Right cardiac atrium (tissue), 5 donors: ENCODE measurements at regions not wholly inside any gene's neighbourhood (a gene's known extent, or its start where the extent isn't known, plus 50 kb on each side); places are given as distances from the start of the nearest gene placed in this dataset.

ENCODE experiments used
- ATAC-seq, 2 donors: fragments of 200-7000 bp; cut with Tn5 transposase; one replicate each; pipeline versions ENCODE4 v1.8.0 to v1.9.1; 2020; ENCODE audit warnings: moderate library complexity in 2 of 2, mild to moderate bottlenecking in 1 of 2
- DNase-seq, 3 donors: peaks; one replicate each; pipeline ENCODE4 v3.0.0-alpha.2; 2020
- H3K27ac ChIP-seq: one replicate; pipeline ENCODE4 v1.5.1; 2013; ENCODE audit warnings: mild to moderate bottlenecking, low read length, control low read depth, moderate library complexity
- H3K27me3 ChIP-seq: one replicate; pipeline ENCODE4 v1.6.1; 2013; ENCODE audit not compliant: control insufficient read depth, insufficient read depth
- H3K4me1 ChIP-seq: one replicate; pipeline ENCODE4 v1.6.1; 2013; ENCODE audit warnings: low read length; ENCODE audit not compliant: control insufficient read depth, insufficient read depth
- H3K4me3 ChIP-seq: one replicate; pipeline ENCODE4 v1.5.1; 2013; ENCODE audit warnings: low read length, control low read depth
- H3K9me3 ChIP-seq: one replicate; pipeline ENCODE4 v1.6.1; 2013; ENCODE audit warnings: low read length; ENCODE audit not compliant: control insufficient read depth
- WGBS: extraction: QIAGEN DNeasy Blood & Tissue Kit; methylation state at CpG from one replicate; pipeline ENCODE4 v1.1.7; 2013; 5-methylcytosine and 5-hydroxymethylcytosine counted together
- intact Hi-C, 4 donors: fragments of 100-400 bp; cut with DNase I; formaldehyde crosslinking; loops; one replicate each; pipeline versions ENCODE4 v1.11.0 to v1.14.0; 2022 to 2023
- donor health status: healthy with polysubstance abuse.
- donor health status: DM: no; HTN: yes; CAD: no.
- donor health status: DM: no; HTN: no; CAD: no.
- donor health status: DM: no; HTN: yes; CAD: no; lungs with severe emphysema.
- donor health status: DM: yes; HTN: yes; CAD: no.

DNA sequence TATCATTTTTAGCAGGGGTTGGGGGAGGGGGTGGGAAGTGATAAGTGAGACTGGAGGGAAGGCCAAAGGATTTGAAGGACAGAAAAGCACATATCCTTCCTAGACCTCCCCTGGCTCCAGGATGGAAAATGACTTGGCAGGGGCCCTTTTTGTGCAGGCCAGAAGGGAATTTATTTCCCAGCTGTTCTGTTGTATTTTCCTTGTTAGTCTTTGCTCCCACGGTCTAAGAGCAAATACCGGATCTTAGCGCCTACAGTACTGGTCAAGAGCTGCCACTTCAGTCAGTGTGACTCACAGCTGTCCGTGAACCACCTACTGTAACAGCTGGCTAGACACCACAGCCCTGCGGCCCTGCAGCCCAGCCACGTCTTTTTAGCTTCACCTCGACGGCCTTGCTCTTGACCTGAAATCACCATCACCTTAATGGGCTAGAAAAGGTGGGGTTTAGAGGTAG, 51.0 kb upstream of the ERRFI1 start:
- Histone ChIP-seq H3K4me1 (peaks cover 3% of the 10 kb centered on the region), H3K27me3 (no peaks in the 10 kb centered on the region), H3K4me3 (no peak overlapping the region), H3K9me3 (no peaks in the 10 kb centered on the region), H3K27ac (peak overlapping the region; percentile 42)
- intact Hi-C loops = no loop called here
- ATAC-seq (peak; percentile 94 to 97), DNase-seq (peak; percentile 61 to 79 (median 78))
- WGBS = 30% methylated on average over 8 of the region's 8 CpGs

- H3K27ac ChIP-seq = no peak overlapping the region
- intact Hi-C loops = no loop called here
Measured at GRCh38 chr1:8076176-8076575, 50.1 kb upstream of the ERRFI1 start.

More at GRCh38 chr1:8076176-8076575, 50.1 kb upstream of the ERRFI1 start:
- H3K9me3 ChIP-seq = no peaks in the 10 kb centered on the region
- peaks cover 3% of the 10 kb centered on the region for H3K4me1 ChIP-seq
- ATAC-seq = no peak
- no peak for DNase-seq
- no peaks in the 10 kb centered on the region for H3K27me3 ChIP-seq
- no peak overlapping the region for H3K4me3 ChIP-seq
- WGBS = 93% methylated on average over 4 of the region's 4 CpGs
